Dedifferentiated amniotic fluid mesenchymal stem cell (primary cell): ENCODE measurements at regions not wholly inside any gene's neighbourhood (a gene's known extent, or its start where the extent isn't known, plus 50 kb on each side); places are given as distances from the start of the nearest gene placed in this dataset.

Source experiments
- DNase-seq: peaks from one replicate; pipeline ENCODE4 v3.0.0-alpha.2; 2016; ENCODE audit errors: extremely low spot score

DNA sequence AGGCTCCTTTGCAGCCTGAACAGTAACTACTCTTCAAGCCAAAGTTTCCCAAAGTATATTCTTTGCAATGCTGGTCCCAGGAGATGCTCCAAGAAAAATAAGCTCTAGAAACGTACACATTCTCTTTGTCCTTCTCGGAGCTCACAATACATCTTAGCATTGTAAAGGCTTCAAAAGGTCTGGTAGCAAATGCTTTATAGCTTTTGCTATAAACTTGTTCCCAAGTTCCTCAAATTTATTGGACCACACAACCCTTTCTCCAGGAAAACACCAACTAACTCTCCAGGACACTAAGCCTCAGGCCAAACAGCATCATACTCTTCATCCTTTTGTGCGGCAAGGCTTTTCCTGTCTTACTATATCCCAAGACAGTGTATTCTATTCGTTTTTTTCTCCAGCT lies 455.6 kb upstream of the PROK2 start:
- no peak for DNase-seq

DNA sequence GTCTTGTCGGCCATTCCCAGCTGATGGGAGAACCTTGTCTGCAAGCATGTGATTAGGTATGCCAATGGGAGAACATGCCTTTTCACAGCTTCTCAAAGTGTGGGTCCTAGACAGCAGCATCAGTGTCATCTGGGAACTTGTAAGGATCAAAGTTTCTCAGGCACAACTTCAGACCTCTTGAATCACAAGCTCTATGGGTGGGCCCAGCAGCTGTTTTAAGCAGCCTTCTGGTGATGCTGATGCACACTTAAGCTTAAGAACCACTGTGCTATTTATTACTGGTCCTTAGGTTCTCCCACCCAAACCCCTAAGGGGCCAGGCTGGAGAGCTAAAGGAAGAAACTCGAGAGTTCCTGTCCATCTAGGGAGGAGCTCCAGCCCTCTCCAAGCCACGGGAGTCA lies 453.9 kb upstream of the PROK2 start:
- DNase-seq, result no peak

DNA sequence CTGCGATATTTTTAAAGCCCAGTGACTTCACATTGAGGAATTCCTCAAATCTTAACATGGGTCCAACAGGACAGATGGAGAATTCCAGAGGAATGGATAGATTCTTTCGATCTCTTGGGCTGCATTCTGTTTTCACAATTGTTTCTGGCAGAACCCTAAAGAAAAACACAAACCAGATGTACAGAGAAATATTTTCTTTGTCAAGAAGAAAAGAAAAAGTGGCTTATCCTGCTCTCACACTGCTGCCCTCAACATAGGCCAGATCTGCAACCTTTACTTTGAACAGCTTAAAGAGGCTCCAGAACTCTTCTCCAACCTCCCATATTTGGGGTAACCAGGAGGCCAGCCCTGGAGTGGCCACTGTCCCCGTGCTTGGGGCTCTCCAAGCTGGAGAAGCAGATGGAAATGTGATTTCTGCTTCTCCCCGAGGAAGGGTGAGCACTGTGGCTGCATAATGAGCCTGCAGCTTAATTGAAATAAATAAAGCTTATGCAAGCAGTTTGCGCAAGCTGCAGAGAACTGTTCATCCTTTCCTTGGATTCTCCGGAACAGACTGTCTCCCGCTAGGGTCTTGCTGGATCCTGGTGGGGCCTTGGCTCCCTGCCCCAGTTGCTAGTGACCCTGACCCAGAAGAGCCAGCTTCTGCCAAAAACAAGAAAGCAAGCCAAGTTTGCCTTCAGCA lies 453.2 kb upstream of the PROK2 start:
- DNase-seq, result peak; percentile 58

DNA sequence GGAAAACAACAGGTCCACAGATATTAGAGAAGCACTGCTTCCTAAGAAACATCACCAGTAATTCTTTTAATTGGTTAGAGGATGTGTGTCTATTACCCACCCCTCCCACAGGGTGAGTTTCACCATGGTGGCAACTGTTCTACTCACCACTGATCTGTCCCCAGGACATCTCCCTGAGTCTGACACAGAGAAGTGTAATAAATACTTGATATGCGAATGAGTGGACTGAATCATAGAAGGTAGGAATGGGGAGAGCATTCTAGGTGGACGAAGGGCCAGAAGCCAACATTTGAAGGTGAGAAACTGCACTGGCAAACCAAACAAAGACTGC lies 452.7 kb upstream of the PROK2 start:
- DNase-seq, result no peak

DNA sequence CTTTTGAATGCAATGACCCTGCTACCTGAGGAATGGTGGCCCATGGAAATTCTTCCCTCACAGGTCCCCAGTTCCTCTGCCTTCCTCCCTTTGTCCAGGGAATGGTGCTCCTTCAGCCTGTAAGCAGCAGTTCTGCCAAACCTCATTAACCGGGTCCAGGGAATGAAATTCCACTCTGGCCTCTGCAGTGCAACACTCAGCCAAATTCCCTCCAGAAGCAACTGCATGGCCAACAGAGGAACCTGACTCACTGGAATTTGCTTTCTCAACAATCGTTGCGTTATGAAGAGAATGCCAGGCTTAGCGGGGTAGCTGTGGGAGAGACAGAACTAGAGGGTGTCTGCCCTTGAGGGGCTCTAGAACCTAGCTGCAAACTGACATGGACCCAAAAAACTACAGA lies 449.4 kb upstream of the PROK2 start:
- peak; percentile 84 for DNase-seq

DNA sequence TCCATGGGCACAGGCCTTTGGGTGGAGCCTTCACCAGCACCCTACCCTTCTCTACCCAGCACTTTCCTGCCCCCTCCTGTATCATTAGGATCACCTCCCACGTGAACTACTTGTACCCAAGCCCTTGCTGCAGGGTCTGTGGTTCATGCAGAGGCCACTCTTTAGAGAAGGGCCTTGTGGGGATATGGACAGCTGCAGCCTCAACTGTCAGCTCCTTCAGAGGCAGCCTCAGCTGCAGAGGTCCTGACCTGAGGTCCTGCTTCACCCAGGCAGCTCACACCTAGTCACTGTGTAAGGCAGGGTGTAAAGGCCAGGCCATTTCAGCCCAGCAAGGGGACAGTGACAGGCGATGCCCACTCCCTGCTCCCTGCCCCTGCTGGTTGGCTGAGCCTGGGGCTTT lies 448.6 kb upstream of the PROK2 start:
- no peak for DNase-seq

DNA sequence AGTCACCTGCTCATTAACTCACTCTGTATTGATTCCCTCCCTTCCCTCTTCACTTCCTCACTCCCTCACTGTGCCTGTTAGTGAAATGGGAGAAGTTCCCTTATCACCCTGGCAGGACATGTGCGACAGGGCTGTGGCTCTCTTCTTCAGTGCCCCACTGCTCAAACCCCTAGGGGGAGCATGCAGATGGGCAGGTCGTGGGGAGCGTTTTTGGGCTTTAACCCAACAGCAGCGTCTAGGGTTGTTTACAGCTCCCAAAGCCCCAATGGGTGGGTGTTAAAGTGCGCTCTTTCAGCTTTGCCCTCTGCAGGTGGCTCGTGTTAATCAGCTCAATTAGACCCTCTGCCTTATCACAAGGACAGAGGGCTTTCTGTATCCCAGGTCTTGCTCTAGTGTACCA lies 447.8 kb upstream of the PROK2 start:
- no peak for DNase-seq

DNA sequence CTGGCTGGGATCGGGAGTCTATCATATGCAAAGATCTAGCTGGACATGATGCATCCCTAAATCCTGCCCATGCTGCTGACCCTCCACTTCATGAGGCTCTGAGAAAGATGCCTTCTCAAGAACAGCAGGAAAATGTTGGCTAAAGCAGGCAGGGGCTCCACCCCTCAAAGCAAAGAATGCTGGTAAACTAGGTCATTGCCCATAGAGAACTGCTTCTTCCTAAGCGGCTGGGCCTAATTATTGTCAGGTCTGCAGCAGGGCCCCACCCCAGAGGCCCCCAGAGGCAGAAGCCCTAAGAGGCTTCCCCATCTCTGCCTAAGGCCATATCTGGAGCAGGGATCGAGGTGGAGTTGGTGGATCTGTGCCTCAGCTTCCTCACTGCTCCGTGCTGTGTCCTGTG lies 447.4 kb upstream of the PROK2 start:
- DNase-seq, result no peak

DNA sequence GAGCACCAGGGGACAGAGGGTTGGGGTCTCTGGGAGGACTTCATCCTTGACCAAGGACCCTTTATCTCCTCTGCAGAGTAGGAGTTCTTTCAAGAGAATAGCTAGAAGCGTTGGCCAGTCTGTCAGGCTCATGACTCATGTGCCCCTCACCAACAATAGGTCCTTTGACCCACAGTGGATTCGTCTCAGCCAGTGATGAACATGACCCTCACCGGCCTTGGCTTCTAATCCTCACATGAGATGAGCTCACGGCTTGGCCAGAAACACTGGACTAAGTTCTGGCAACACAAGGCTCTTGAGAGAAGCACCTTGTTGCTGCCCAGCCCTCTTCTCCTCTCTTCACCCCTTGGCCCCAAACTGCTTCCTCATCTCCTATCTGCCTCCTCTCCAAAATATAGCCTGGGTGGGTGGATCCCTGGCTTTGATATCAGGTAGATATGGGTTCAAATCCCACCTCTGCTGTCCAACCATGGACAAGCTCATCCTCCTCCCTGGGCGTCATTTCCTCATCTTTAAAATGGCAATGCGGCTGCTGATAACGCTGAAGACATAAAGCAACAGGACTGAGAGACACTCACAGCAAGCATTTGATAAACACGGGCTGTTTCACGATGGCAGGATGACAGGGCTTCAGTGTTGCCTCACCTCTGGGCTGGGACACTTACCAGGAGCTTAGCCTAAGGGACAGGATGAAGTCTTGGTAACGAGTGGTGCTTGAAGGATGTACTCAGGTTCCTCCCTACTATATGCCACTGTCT lies 446.7 kb upstream of the PROK2 start:
- DNase-seq, result no peak

DNA sequence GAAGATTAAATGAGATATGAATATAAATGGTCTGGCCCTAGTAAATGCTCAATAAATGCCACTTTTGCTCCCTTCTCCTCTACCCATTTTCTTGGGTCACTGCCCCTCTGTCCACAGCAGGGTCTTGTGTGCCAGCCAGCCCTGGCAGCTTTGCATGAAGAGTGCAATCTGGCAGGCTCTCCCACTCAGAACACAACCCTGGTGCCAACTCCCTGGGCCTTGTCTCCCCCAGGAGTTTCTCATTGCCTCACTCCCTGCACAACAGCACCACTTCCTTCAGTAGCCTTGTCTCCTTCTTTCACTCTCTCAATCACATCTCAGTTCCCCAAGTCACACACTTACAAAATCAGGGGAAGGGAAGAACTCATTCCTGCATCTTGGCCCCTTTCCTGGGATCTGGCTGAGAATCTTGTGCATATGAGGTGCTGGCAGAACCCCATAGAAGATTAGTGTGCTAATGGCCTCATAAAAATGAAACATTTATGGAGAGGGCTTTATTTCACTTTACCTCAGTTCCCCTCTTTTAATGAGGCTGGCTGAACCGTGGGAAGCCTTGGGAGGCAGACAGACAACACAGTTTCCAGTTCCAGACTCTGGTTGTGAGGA lies 445.9 kb upstream of the PROK2 start:
- DNase-seq, result no peak

DNA sequence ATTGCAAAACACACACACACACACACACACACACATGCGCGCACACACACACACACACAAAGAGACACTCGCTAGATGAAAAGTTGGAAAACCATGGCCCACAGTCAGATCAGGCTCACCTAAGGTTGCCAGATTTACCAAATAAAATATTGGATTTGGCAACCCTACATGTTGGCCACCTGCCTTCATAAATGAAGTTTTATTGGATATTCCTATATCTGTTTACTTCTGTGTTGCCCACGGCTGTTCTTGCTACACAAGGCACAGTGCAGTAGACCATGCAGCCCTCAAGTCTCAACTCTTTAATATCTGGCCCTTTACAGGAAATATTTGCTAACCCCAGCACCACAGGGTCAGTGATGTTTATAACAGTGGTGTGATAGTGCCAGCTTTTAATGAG lies 445.0 kb upstream of the PROK2 start:
- DNase-seq, result no peak

DNA sequence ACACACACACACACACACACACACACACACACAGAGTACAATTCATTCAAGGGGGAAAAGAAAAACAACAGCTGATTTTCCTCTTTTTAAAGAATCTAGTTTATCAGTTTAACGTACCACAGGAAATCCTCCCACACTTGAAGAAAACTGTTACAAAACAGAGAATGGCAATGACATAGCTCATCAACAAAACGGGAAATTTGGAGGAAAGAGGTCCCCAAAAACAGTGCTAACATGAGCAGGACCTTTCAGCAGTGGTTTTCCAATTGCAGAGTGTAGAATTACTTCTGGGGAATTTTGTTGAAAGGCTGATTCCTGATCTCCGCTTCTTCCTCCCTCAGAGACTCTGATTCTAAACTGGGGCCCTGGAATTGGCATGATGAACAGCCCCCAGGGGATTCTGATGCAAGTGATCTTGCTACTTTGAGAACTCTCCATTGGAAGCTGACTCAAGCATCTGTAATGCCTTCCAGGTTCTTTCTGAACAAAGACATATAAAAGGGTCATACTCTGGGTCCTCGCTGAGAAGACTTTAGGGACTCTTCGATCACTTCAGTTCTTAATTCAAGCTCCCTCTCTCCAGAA lies 442.6 kb upstream of the PROK2 start:
- DNase-seq, result no peak

DNA sequence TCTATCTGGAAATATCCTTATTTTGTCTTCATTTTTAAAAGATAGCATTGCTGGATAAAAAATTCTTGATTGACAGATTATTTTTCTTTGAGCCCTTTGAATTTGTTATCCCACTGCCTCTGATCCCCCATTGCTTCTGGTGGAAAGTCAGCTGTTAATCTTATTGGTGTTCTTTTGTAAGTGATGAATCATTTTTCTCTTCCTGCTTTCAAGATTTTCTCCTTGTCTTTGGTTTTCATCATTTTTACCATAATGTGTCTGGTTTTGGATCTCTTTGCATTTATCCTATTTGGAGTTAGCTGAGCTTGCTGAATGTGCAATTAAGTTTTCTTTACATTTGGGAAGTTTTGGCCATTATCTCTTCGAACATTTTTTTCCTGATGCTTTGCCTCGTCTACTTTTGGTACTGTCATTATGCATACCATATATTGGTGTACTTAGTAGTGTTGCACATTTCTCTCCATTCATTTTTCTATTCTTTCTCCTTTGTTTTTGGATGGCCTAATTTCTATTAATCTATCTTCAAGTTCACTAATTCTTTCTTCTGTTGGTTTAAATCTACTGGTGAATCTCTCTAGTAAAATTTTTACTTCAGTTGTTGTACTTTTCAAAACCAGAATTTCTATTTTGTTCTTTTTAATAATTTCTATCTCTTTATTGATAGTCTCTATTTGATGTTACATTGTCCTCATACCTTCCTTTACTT lies 440.0 kb upstream of the PROK2 start:
- no peak for DNase-seq

DNA sequence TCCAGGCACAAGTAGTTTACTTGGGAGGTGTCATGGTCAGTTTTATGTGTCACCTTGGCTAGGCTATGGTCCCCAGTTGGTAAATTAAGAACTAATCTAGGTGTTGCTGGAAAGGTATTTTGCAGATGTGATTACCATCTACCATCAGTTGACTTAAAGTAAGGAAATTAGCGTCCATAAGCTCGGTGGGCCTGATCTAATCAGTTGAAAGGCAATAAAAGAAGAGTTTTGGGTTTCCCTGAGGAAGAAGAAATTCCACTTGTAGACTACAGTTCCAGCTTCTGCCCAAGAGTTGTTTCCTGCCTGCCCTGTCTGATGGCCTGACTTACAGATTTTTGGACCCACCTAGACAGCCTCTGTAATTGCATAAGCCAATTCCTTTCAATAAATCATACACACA lies 438.7 kb upstream of the PROK2 start:
- no peak for DNase-seq

DNA sequence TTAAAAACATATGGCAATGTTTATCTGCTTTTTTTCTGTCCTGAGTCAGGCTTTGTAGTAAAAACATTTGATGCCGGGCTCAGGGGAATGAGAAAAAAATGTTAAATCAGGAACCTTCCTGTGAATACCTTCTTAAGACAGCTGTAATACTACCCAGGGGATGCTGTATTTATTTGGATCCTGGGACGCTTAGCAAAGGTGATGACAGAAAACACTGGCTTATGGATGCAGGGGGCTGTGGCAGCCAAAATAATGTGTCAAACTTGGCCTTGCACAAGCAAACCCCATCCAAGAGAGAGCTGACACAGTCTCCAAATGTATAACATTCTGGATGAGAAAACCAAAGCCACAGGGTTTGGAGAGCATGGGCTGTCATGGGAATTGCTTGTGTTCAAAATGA lies 438.2 kb upstream of the PROK2 start:
- DNase-seq, result no peak

DNA sequence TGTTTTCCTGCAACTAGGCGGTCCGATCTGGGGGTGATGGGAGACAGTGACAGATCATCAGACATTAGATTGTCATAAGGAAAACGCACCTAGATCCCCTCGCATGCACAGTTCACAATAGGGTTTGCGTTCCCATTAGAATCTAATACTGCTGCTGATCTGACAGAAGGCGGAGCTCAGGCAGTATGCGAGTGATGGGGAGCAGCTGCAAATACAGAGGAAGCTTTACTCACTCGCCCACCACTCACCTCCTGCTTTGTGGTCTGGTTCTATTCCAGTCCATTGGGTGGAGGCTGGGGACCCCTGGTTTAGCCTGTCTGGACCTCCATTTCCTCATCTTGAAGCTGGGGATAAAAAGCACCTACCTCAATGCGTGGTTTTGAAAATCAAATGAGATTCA lies 437.5 kb upstream of the PROK2 start:
- no peak for DNase-seq

DNA sequence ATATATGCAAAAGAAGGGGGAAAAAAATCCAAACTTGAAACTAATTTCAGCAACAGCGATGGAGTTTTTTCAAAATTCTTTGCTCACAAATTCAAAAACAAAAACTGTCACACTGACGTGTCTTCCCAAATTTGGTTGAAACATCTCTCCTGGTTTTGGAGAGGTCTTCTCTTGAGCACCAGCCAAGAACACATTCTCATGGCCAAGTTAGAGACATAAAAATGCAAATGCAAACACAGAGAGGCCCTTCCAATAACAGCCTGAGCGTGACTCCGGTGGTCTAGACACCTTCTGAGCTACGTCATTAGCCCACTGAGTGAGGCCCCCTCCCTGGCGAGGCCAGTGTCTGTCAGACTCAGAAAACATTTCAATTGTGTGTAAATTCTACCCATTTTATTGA lies 436.0 kb upstream of the PROK2 start:
- no peak for DNase-seq

DNA sequence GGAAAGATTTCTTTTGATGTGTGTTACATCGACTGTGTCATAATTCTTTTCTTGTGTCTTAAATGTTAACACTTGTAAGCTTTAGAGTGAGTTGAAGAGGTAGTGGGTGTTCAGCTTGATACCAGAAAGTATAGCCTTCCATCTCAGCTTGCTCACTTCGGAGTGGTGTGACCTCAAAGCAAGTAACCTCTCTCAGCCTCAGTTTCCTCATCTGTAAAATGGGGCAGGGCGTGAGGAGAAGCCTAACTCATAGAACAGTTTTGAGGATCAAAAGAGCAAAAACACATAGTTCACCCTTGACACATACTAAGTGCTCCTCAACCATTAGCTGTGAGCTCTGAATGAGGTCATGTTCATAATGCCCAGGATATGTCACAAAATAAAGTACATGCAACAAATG lies 434.8 kb upstream of the PROK2 start:
- DNase-seq, result no peak

DNA sequence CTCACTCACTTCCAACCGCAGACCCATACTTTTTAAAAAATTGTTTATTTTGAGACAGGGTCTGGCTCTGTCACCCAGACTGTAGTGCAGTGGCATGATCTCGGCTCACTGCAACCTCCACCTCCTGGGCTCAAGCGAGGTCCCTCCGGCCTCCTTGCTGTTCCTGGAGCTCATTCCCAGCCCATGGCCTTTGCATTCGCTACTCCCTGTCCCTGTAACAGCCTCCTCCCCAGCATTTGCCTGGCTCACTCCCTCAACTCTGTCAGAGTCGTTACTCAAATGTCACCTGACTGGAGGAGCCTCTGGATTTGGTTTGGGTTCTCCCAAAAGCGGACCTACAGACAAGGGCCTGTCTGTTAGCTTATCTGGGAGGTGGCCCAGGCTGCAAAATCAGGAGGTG lies 432.6 kb upstream of the PROK2 start:
- DNase-seq, result no peak

DNA sequence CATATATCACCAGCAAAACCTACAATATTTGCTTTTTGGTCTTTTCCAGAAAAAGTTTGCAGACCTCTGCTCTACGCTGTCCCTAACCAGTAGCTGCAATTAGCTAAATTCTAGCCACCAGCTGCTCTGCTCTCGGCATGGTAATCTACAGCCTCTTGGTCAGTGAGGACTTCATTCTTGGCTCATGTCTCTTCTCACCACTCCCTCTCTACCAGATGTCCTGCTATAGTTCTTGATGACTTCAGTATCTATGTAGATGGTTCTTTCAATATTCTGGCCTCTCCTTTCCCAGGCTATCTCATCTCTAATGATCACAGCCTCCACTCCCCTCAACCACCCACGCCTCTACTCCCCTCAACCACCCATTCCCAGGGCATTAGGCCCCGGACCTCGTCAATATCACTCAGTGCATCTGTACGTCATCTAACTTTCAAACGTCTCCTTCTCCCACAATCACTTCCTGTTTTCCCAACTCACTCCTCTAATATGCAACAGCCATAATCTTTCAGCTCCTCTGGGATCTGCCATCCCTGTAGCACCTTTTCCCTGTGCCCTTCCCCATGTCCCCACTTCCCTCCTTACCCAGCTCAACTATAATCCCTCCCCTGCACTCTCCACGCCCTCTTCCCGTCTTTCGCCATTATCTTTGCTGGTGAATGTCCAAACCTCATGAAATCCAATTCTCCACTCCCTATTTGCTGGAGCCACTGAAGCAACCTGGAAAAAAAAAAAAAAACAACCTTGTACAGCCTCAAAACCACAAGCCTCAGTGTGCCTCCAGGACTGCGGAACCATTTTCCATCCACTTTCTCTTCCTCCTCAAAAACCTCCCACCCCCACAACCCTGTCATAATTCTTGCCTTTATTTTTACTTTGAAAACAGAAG lies 429.4 kb upstream of the PROK2 start:
- no peak for DNase-seq

DNA sequence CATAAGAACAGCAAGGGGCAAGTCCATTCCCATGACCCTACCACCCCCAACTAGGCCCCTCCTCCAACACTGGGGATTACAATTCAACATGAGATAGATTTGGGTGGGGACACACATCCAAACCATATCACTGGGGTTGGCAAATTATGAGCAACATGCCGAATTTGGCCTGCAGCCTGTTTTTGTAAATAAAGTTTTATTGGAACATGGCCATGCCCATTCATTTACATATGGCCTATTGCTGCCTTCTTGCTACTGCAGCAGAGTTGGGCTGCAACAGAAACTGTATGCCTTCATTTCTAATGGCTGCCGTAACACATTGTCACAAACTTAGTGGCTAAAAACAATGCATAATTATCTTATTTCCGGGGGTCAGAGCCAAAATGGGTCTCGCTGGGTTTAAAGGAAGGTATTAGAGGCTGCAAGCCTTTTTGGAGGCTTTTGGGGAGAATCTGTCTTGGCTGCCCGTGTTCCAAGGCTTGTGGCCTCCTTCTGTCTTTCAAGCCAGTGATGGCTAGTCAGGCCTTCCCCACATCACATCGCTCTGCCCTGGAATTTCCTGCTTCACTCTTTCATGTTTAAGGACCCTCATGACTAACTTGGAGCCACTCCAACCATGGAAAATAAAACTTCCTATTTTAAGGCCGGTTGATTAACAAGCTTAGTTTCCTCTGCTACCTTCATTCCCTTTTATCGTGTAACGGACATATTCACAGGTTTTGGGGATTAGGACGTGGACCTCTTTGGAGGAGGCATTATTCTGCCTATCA lies 428.5 kb upstream of the PROK2 start:
- DNase-seq, result no peak
